Epidermal melanocyte (primary cell): ENCODE measurements at regions not wholly inside any gene's neighbourhood (a gene's known extent, or its start where the extent isn't known, plus 50 kb on each side); places are given as distances from the start of the nearest gene placed in this dataset.

Source experiments
- DNase-seq: peaks from one replicate; pipeline ENCODE4 v3.0.0; 2011; ENCODE audit warnings: low spot score; ENCODE audit not compliant: insufficient read length

- no peak for DNase-seq
Measured at GRCh38 chr11:19407677-19408270, 167.0 kb upstream of the E2F8 start.

GRCh38 chr11:19405966-19406365 lies 165.2 kb upstream of the E2F8 start:
- DNase-seq = no peak

GRCh38 chr11:19404787-19405186 lies 164.0 kb upstream of the E2F8 start:
- no peak for DNase-seq

- no peak for DNase-seq
Measured at GRCh38 chr11:19403196-19403895, 162.6 kb upstream of the E2F8 start.

- no peak for DNase-seq
Measured at GRCh38 chr11:19400296-19400695, 159.6 kb upstream of the E2F8 start.

GRCh38 chr11:19398772-19399527 lies 158.2 kb upstream of the E2F8 start:
- DNase-seq = no peak

GRCh38 chr11:19398273-19398672 lies 157.5 kb upstream of the E2F8 start:
- no peak for DNase-seq

- no peak for DNase-seq
Measured at GRCh38 chr11:19395050-19395449, 154.3 kb upstream of the E2F8 start.

GRCh38 chr11:19394525-19395016 lies 153.8 kb upstream of the E2F8 start:
- no peak for DNase-seq

- no peak for DNase-seq
Measured at GRCh38 chr11:19393941-19394340, 153.2 kb upstream of the E2F8 start.

GRCh38 chr11:19392847-19393518 lies 152.2 kb upstream of the E2F8 start:
- DNase-seq = no peak

GRCh38 chr11:19392321-19392720 lies 151.6 kb upstream of the E2F8 start:
- no peak for DNase-seq

- DNase-seq = no peak
Measured at GRCh38 chr11:19391652-19392051, 150.9 kb upstream of the E2F8 start.

- DNase-seq = no peak
Measured at GRCh38 chr11:19391026-19391425, 150.3 kb upstream of the E2F8 start.

- DNase-seq = no peak
Measured at GRCh38 chr11:19389787-19390303, 149.1 kb upstream of the E2F8 start.

GRCh38 chr11:19382131-19382611 lies 141.4 kb upstream of the E2F8 start:
- no peak for DNase-seq

- DNase-seq = no peak
Measured at GRCh38 chr11:19380375-19380774, 139.6 kb upstream of the E2F8 start.

GRCh38 chr11:19379465-19379864 lies 138.7 kb upstream of the E2F8 start:
- DNase-seq = no peak

- no peak for DNase-seq
Measured at GRCh38 chr11:19378814-19379213, 138.1 kb upstream of the E2F8 start.

- no peak for DNase-seq
Measured at GRCh38 chr11:19377881-19378280, 137.1 kb upstream of the E2F8 start.

GRCh38 chr11:19375440-19375839 lies 134.7 kb upstream of the E2F8 start:
- DNase-seq = no peak
